Ascending aorta (tissue), 2 donors: ENCODE measurements at regions not wholly inside any gene's neighbourhood (a gene's known extent, or its start where the extent isn't known, plus 50 kb on each side); places are given as distances from the start of the nearest gene placed in this dataset.
A peak's percentile ranks its signal among the peaks of the same experiment; 100 is the strongest.

Source experiments
- DNase-seq, 2 donors: peaks; one replicate each; pipeline ENCODE4 v3.0.0-alpha.2; 2019; ENCODE audit warnings: low spot score in 2 of 2
- H3K27ac ChIP-seq, 2 donors: fragments of 200-600 bp; sonication (generic); one replicate each; pipeline ENCODE4 v1.5.1; 2016 to 2017; ENCODE audit warnings: mild to moderate bottlenecking in 1 of 2
- H3K27me3 ChIP-seq: fragments of 200-600 bp; sonication (generic); one replicate; pipeline ENCODE4 v1.5.1; 2017
- H3K36me3 ChIP-seq, 2 donors: fragments of 200-600 bp; sonication (generic); one replicate each; pipeline ENCODE4 v1.5.1; 2016
- H3K4me1 ChIP-seq, 2 donors: fragments of 200-600 bp; sonication (generic); one replicate each; pipeline ENCODE4 v1.5.1; 2016 to 2017; ENCODE audit warnings: mild to moderate bottlenecking in 1 of 2
- H3K4me3 ChIP-seq, 2 donors: fragments of 200-600 bp; sonication (generic); one replicate each; pipeline ENCODE4 v1.5.1; 2016 to 2017; ENCODE audit warnings: mild to moderate bottlenecking in 1 of 2
- H3K9me3 ChIP-seq, 2 donors: fragments of 200-600 bp; sonication (generic); one replicate each; pipeline ENCODE4 v1.5.1; 2016
- intact Hi-C: fragments of 100-400 bp; cut with DNase I; formaldehyde crosslinking; loops from one replicate; pipeline ENCODE4 v1.15.1; 2023
- TF ChIP-seq, protein P1 (sequence below), 3 experiments: fragments of 200-600 bp in 2 of 3; fragments of 450-650 bp in 1 of 3; sonication (generic) in 2 of 3; IDR thresholded peaks; one replicate each; pipeline ENCODE4 v1.5.1; 2016 to 2019; ENCODE audit warnings: antibody characterized with exemption in 3 of 3, mild to moderate bottlenecking in 1 of 3, moderate library complexity in 1 of 3

DNA sequence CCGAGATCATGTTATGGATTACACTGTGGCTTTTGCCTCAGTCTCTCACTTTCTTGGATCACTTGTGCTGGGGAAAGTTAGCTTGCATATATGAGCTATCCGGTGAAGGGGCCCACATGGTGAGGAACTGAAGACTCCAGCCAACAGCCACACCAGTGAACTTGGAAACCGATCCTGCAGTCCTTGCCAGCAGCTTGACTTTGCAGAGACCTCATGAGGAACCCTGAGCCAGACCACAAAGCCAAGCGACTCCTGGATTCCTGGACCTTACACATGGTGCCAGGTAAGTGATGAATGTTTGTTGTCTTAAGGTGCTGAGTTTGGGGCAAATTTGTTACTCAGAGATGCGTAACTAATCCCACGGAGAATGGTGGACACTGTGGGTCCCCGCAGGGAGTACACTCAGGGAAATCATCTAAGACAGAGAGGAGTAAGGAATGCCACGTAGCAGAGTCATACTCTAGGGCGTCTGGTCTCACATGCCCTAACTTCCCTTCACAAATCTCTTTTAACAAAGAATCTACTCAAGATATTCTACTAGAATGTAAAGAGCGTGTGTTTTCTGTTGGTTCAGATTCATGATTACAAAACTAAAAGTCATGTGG lies 76.5 kb upstream of the PJA2 start:
- Histone ChIP-seq H3K27me3 (no peaks in the 10 kb centered on the region), H3K4me1 (peaks cover 0 to 5% of the 10 kb centered on the region in 2 donors), H3K9me3 (no peaks in the 10 kb centered on the region), H3K27ac (no peak overlapping the region), H3K36me3 (no peaks in the 10 kb centered on the region), H3K4me3 (no peak overlapping the region)
- DNase-seq = no peak
- TF ChIP-seq, protein P1, sequence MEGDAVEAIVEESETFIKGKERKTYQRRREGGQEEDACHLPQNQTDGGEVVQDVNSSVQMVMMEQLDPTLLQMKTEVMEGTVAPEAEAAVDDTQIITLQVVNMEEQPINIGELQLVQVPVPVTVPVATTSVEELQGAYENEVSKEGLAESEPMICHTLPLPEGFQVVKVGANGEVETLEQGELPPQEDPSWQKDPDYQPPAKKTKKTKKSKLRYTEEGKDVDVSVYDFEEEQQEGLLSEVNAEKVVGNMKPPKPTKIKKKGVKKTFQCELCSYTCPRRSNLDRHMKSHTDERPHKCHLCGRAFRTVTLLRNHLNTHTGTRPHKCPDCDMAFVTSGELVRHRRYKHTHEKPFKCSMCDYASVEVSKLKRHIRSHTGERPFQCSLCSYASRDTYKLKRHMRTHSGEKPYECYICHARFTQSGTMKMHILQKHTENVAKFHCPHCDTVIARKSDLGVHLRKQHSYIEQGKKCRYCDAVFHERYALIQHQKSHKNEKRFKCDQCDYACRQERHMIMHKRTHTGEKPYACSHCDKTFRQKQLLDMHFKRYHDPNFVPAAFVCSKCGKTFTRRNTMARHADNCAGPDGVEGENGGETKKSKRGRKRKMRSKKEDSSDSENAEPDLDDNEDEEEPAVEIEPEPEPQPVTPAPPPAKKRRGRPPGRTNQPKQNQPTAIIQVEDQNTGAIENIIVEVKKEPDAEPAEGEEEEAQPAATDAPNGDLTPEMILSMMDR (IDR thresholded peaks at IDR 0.05) = no peak
- intact Hi-C loops = no loop called here

DNA sequence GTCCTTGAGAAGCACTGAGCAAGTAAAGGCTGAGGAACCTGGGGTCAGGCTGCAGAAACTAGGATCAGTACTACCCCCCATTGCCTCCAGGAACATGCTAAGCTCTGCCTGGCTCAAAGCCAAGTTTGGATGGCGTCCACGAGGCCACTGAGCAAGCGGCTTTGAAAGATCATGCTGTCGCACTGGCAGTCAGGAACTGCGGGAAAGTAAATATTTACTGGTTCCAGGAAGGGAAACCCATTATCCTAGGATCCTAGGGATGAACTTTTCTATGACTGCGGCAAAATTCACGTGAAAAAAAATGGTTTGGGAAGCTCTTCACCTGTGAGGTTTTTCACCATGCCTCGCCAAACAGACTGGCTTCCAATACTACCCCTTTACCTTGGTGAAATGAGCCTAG lies 75.3 kb upstream of the PJA2 start:
- no peaks in the 10 kb centered on the region for H3K36me3 ChIP-seq
- peak in 1 of 2 donors; percentile 68 for DNase-seq
- no peaks in the 10 kb centered on the region for H3K9me3 ChIP-seq

DNA sequence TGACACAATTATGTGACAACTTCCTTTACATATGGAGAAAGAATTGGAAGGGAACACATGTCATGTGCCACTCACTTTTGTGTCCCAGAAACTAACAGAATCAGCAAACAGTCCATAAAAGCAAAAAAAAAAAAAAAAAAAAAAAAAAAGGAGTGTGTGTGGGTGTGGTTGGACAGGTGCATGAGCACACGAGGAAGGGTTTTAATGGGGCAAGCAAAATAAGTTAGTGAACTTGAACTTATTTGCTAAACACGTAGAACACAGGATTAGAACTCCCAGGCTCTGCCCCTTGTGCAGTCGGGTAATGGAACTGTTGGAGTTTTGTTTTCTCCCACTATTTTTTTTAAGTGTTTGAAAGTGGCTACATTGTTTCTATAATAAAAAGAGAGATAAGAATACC lies 74.8 kb upstream of the PJA2 start:
- Histone ChIP-seq H3K27ac (no peak overlapping the region), H3K9me3 (no peaks in the 10 kb centered on the region), H3K27me3 (no peaks in the 10 kb centered on the region), H3K36me3 (no peaks in the 10 kb centered on the region), H3K4me3 (no peak overlapping the region), H3K4me1 (peaks cover 0 to 5% of the 10 kb centered on the region in 2 donors)
- intact Hi-C loops = no loop called here
- TF ChIP-seq, protein P1 (IDR thresholded peaks at IDR 0.05) = no peak
- DNase-seq = no peak

More for the DNA sequence above, 75.3 kb upstream of the PJA2 start:
- TF ChIP-seq, protein P1 (IDR thresholded peaks at IDR 0.05) = no peak
- H3K27me3 ChIP-seq = no peaks in the 10 kb centered on the region
- H3K4me1 ChIP-seq = peaks cover 0 to 5% of the 10 kb centered on the region in 2 donors
- no peak overlapping the region for H3K4me3 ChIP-seq
- H3K27ac ChIP-seq = no peak overlapping the region
- intact Hi-C loops = no loop called here

DNA sequence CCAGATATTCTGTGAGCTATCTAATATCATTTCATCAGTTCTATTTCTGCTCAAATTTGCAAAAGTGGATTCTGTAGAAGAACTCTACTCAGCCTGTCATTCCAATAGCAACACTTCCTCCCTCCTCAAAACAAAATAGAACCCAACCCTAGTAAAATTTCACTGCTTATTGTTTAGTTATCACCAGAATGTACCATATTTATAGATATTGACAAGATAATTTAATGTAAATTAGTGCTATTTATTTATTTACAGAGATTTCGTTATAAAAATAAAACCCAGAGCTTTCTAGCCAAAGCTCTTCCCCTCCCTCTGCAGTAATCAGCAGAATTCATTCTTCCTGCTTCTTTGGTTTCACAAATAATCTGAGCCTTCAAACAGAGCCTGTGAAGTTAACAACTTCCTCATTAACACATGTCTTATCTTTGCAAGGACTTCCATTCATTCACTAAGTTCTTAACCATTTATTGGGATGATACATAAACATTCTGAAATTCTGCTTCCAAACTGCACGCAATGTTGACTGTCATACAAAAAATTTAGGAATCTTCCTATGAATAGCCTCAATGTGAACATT lies 73.7 kb upstream of the PJA2 start:
- DNase-seq = no peak
- no peaks in the 10 kb centered on the region for H3K36me3 ChIP-seq
- peaks cover 0 to 5% of the 10 kb centered on the region in 2 donors for H3K4me1 ChIP-seq
- no peaks in the 10 kb centered on the region for H3K9me3 ChIP-seq
- intact Hi-C loops = no loop called here
- H3K4me3 ChIP-seq = no peak overlapping the region
- TF ChIP-seq, protein P1 (IDR thresholded peaks at IDR 0.05) = no peak
- H3K27ac ChIP-seq = no peak overlapping the region
- no peaks in the 10 kb centered on the region for H3K27me3 ChIP-seq

DNA sequence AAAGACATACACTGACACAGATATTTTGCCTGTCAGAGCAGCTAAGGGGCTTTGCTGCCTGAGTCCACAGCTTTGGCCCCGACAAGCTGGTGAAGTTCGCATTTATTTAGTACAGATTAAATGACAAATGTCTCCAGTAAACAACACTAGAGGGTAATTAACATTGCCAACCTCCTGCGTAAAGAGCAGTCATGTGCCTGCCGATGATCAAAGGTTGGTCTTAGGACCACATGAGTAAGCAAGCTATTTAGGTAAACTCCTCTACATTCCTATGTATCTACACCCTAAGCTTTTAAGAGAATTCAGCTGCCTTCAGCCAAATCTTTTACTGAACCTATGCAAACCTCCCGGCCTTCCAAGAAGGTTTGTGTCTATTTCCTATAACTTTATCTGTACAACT lies 73.0 kb upstream of the PJA2 start:
- Histone ChIP-seq H3K27me3 (no peaks in the 10 kb centered on the region), H3K4me1 (peaks cover 0 to 5% of the 10 kb centered on the region in 2 donors), H3K27ac (no peak overlapping the region), H3K36me3 (no peaks in the 10 kb centered on the region), H3K4me3 (no peak overlapping the region), H3K9me3 (no peaks in the 10 kb centered on the region)
- DNase-seq = no peak
- TF ChIP-seq, protein P1 (IDR thresholded peaks at IDR 0.05) = no peak
- intact Hi-C loops = no loop called here
